SH-SY5Y (cell line): ENCODE measurements at regions not wholly inside any gene's neighbourhood (a gene's known extent, or its start where the extent isn't known, plus 50 kb on each side); places are given as distances from the start of the nearest gene placed in this dataset.

Experiments
- GATA2 ChIP-seq: IDR thresholded peaks from 2 replicates; pipeline ENCODE4 v1.6.1; 2011; ENCODE audit warnings: mild to moderate bottlenecking, low read depth, low read length
- GATA3 ChIP-seq: IDR thresholded peaks from 2 replicates; pipeline ENCODE4 v1.6.1; 2011; ENCODE audit warnings: low read depth, mild to moderate bottlenecking, low read length, moderate library complexity

DNA sequence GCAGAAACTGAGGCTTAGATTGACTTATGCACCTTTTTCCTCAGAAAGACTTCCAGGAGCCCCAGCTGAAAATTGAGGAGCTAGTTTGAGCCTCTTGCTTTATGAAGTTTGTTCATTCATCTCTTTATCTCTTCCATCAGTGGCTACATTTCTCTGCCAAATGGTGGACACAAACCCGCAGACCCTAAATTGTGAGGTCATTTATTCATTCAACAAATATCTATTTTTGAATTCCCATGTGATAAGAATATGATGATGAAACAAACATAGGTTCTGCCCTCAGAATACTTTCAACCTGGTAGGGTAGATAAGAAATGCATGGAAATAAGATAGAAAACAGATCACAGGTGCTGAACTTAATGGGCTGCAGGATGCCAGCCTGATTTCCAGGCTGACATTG, 309.4 kb downstream of the TNS1 start:
- TF ChIP-seq GATA2 (no peak), GATA3 (no peak)
